ENCODE measurements at regions not wholly inside any gene's neighbourhood (a gene's known extent, or its start where the extent isn't known, plus 50 kb on each side); places are given as distances from the start of the nearest gene placed in this dataset.

- Histone ChIP-seq H3K79me2 (ENCODE audit: insufficient read depth, low read depth, low read length) (no peaks in the 10 kb centered on the region), H3K36me3 (ENCODE audit: insufficient read depth, low read length) (no peaks in the 10 kb centered on the region), H3K9me2 (ENCODE audit: insufficient read depth, low read length) (no peaks in the 10 kb centered on the region), H4K20me1 (ENCODE audit: insufficient read depth, low read length) (no peaks in the 10 kb centered on the region), H3K4me1 (ENCODE audit: insufficient read depth, low read length, poor library complexity, severe bottlenecking) (no peaks in the 10 kb centered on the region), H3K4me3 (ENCODE audit: low read depth, low read length, poor library complexity, severe bottlenecking) (no peak overlapping the region), H3K4me2 (ENCODE audit: low read length) (no peak overlapping the region), H3K9me3 (ENCODE audit: low read length) (no peaks in the 10 kb centered on the region), H3K27ac (ENCODE audit: low read depth, low read length, poor library complexity, severe bottlenecking) (no peak overlapping the region), H2AFZ (ENCODE audit: low read length) (no peak overlapping the region)
- intact Hi-C loops (cut with micrococcal nuclease; ENCODE audit: unreplicated experiment): no loop called here
- POLR2A ChIA-PET: no interaction called here
- CTCF ChIA-PET (ENCODE audit: unreplicated experiment): no interaction called here
- BruUV-seq (replicated peaks): no TSS peak
- TF ChIP-seq CTCF (conservative IDR thresholded peaks at IDR 0.05; ENCODE audit: low read length) (no peak), EZH2phosphoT487 (IDR thresholded peaks at IDR 0.05; ENCODE audit: borderline replicate concordance, low read depth, low read length) (no peak)
- DNase-seq (ENCODE audit: low spot score): no peak
These were observed 69.6 kb downstream of the ADRA2C start for GRCh38 chr4:3835527-3836405.

- ChIA-PET CTCF (ENCODE audit: unreplicated experiment) (no interaction called here), POLR2A (no interaction called here)
- Histone ChIP-seq H3K4me2 (ENCODE audit: low read length) (no peak overlapping the region), H2AFZ (ENCODE audit: low read length) (no peak overlapping the region), H3K9me2 (ENCODE audit: insufficient read depth, low read length) (no peaks in the 10 kb centered on the region), H3K27ac (ENCODE audit: low read depth, low read length, poor library complexity, severe bottlenecking) (no peak overlapping the region), H3K79me2 (ENCODE audit: insufficient read depth, low read depth, low read length) (no peaks in the 10 kb centered on the region), H3K4me3 (ENCODE audit: low read depth, low read length, poor library complexity, severe bottlenecking) (no peak overlapping the region), H3K4me1 (ENCODE audit: insufficient read depth, low read length, poor library complexity, severe bottlenecking) (no peaks in the 10 kb centered on the region), H4K20me1 (ENCODE audit: insufficient read depth, low read length) (no peaks in the 10 kb centered on the region), H3K36me3 (ENCODE audit: insufficient read depth, low read length) (no peaks in the 10 kb centered on the region), H3K9me3 (ENCODE audit: low read length) (no peaks in the 10 kb centered on the region)
- TF ChIP-seq EZH2phosphoT487 (IDR thresholded peaks at IDR 0.05; ENCODE audit: borderline replicate concordance, low read depth, low read length) (no peak), CTCF (conservative IDR thresholded peaks at IDR 0.05; ENCODE audit: low read length) (no peak)
- BruUV-seq (replicated peaks): no TSS peak
- intact Hi-C loops (cut with micrococcal nuclease; ENCODE audit: unreplicated experiment): no loop called here
- no peak for DNase-seq (ENCODE audit: low spot score)
These were observed 70.2 kb downstream of the ADRA2C start for GRCh38 chr4:3836406-3836755.

Data from OCI-LY7 (cell line).